ENCODE measurements at regions not wholly inside any gene's neighbourhood (a gene's known extent, or its start where the extent isn't known, plus 50 kb on each side); places are given as distances from the start of the nearest gene placed in this dataset.

- TF ChIP-seq EZH2phosphoT487 (IDR thresholded peaks at IDR 0.05; ENCODE audit: insufficient read depth, low read depth) (no peak), EZH2 (IDR thresholded peaks at IDR 0.05; ENCODE audit: insufficient read depth, poor library complexity, severe bottlenecking) (no peak)
Observed at GRCh38 chrX:25204182-25204581, 188.4 kb upstream of the ARX start.

Measured in GM23248 (cell line).